Gastroesophageal sphincter (tissue), 4 donors: ENCODE measurements at regions not wholly inside any gene's neighbourhood (a gene's known extent, or its start where the extent isn't known, plus 50 kb on each side); places are given as distances from the start of the nearest gene placed in this dataset.

Experiments used
- ATAC-seq: fragments of 150-250 bp; one replicate; pipeline ENCODE4 v1.9.1; 2016; ENCODE audit warnings: mild to moderate bottlenecking, moderate library complexity
- H3K27ac ChIP-seq, 4 donors: fragments of 200-600 bp; sonication (generic) in 3 of 4; 1 replicate in 3 of 4; 2 replicates in 1 of 4; pipeline ENCODE4 v1.5.1; 2016 to 2019
- H3K27me3 ChIP-seq: fragments of 200-600 bp; sonication (generic); one replicate; pipeline ENCODE4 v1.5.1; 2019
- H3K36me3 ChIP-seq, 2 donors: fragments of 200-600 bp; sonication (generic); one replicate each; pipeline ENCODE4 v1.5.1; 2019; ENCODE audit warnings: control low read depth in 1 of 2
- H3K4me1 ChIP-seq, 3 donors: fragments of 200-600 bp; sonication (generic); 1 replicate in 2 of 3; 2 replicates in 1 of 3; pipeline ENCODE4 v1.5.1; 2016 to 2019; ENCODE audit warnings: control low read depth in 2 of 3
- H3K4me3 ChIP-seq, 2 donors: fragments of 200-600 bp; sonication (generic); one replicate each; pipeline ENCODE4 v1.5.1; 2019; ENCODE audit warnings: mild to moderate bottlenecking in 1 of 2, moderate library complexity in 1 of 2
- H3K9me3 ChIP-seq, 3 donors: fragments of 200-600 bp; sonication (generic); one replicate each; pipeline ENCODE4 v1.5.1; 2017 to 2019; ENCODE audit warnings: control low read depth in 2 of 3
- EP300 ChIP-seq: sonication (generic); formaldehyde crosslinking; IDR thresholded peaks from one replicate; pipeline ENCODE4 v1.6.1; 2017; ENCODE audit warnings: antibody characterized with exemption, mild to moderate bottlenecking
- POLR2A ChIP-seq, 2 donors: fragments of 450-650 bp; IDR thresholded peaks; one replicate each; pipeline ENCODE4 v1.6.1; 2017; ENCODE audit warnings: antibody characterized with exemption in 2 of 2, mild to moderate bottlenecking in 2 of 2, moderate library complexity in 1 of 2
- POLR2AphosphoS5 ChIP-seq: sonication (generic); formaldehyde crosslinking; IDR thresholded peaks from one replicate; pipeline ENCODE4 v1.6.1; 2017; ENCODE audit warnings: antibody characterized with exemption
- WGBS, 2 donors: methylation state at CpG; one replicate each; pipeline ENCODE4 v1.1.5; 2018; ENCODE audit warnings: low coverage in 1 of 2; 5-methylcytosine and 5-hydroxymethylcytosine counted together
- TF ChIP-seq, protein P1 (sequence below), 4 experiments: fragments of 200-600 bp in 2 of 4; fragments of 450-650 bp in 2 of 4; sonication (generic) in 1 of 4; IDR thresholded peaks; one replicate each; pipeline ENCODE4 v1.5.1; 2017 to 2019; ENCODE audit warnings: antibody characterized with exemption in 4 of 4, mild to moderate bottlenecking in 2 of 4, moderate library complexity in 2 of 4

DNA sequence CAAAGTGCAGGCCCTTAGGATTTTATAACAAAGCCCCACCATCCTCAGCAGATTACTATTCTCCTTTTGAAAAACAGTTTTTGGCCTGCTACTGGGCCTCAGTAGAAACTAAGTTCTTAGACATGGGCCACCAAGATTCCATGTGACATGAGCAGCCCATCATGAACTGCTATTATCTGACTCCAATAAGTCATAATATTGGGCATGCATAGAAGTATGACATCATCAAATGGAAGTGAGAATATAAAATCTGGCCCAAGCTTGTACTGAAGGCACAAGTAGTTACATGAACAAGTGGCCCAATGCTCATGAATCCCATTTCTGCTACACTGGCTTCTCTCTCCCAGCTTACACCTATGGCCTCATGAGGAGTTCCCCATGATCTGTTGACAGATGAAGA lies 404.8 kb downstream of the EPHA5 start:
- Histone ChIP-seq H3K4me1 (no peaks in the 10 kb centered on the region), H3K27ac (no peak overlapping the region), H3K27me3 (no peaks in the 10 kb centered on the region), H3K9me3 (no peaks in the 10 kb centered on the region), H3K4me3 (no peak overlapping the region), H3K36me3 (no peaks in the 10 kb centered on the region)
- no peak for ATAC-seq
- TF ChIP-seq EP300 (no peak), POLR2AphosphoS5 (no peak)

DNA sequence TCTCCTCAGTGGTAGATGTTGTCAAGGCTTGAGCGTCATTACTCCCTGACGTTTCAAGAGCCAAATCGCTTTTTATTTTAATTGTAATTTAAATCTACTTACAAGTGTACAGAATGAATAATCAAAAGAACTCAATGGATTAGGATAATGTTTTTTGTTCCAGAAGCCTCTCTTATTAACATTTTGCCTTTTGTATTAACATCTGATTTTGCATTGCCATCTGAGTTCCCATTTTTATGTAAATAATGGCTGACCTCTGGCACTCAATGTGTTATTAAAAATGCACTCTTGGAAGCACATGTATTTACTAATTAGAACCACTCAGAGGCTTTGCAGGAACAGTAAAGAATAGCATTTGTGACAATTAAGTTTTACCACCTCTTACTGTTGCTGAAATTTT lies 411.0 kb downstream of the EPHA5 start:
- no peak for ATAC-seq
- TF ChIP-seq POLR2AphosphoS5 (no peak), POLR2A (IDR thresholded peaks at IDR 0.05) (no peak), EP300 (no peak)
- TF ChIP-seq, protein P1, sequence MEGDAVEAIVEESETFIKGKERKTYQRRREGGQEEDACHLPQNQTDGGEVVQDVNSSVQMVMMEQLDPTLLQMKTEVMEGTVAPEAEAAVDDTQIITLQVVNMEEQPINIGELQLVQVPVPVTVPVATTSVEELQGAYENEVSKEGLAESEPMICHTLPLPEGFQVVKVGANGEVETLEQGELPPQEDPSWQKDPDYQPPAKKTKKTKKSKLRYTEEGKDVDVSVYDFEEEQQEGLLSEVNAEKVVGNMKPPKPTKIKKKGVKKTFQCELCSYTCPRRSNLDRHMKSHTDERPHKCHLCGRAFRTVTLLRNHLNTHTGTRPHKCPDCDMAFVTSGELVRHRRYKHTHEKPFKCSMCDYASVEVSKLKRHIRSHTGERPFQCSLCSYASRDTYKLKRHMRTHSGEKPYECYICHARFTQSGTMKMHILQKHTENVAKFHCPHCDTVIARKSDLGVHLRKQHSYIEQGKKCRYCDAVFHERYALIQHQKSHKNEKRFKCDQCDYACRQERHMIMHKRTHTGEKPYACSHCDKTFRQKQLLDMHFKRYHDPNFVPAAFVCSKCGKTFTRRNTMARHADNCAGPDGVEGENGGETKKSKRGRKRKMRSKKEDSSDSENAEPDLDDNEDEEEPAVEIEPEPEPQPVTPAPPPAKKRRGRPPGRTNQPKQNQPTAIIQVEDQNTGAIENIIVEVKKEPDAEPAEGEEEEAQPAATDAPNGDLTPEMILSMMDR (IDR thresholded peaks at IDR 0.05), result no peak
- no peaks in the 10 kb centered on the region for H3K4me1 ChIP-seq
- no peaks in the 10 kb centered on the region for H3K27me3 ChIP-seq
- H3K9me3 ChIP-seq, result no peaks in the 10 kb centered on the region
- H3K36me3 ChIP-seq, result no peaks in the 10 kb centered on the region
- H3K4me3 ChIP-seq, result no peak overlapping the region
- WGBS, 2 donors, result 52 to 53% methylated on average over 3 of the region's 3 CpGs
- no peak overlapping the region for H3K27ac ChIP-seq

DNA sequence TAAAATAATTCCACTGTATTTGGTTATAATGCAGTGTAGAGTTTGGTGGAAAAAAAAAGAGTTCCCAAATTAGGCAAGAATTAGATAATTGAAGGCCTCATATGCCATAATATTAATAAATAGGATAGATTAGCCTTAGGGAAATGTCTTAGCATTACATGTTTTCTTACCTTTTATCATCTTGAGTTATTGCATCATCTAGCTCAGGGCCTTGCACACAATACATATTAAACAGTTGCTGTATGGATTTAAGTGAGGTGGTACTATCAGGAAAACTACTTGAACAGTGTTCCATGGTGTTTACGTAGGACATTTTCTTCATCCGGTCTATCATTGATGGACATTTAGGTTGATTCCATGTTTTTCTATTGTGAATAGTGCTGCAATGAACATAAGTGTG lies 419.4 kb downstream of the EPHA5 start:
- no peaks in the 10 kb centered on the region for H3K9me3 ChIP-seq
- no peak overlapping the region for H3K4me3 ChIP-seq
- H3K27ac ChIP-seq, result no peak overlapping the region
- no peaks in the 10 kb centered on the region for H3K36me3 ChIP-seq
- TF ChIP-seq, protein P1 (IDR thresholded peaks at IDR 0.05), result no peak
- TF ChIP-seq POLR2AphosphoS5 (no peak), EP300 (no peak)
- 60 to 94% methylated on average over 1 to 2 of the region's 2 CpGs for WGBS, 2 donors
- ATAC-seq, result no peak
- H3K27me3 ChIP-seq, result no peaks in the 10 kb centered on the region
- no peaks in the 10 kb centered on the region for H3K4me1 ChIP-seq

DNA sequence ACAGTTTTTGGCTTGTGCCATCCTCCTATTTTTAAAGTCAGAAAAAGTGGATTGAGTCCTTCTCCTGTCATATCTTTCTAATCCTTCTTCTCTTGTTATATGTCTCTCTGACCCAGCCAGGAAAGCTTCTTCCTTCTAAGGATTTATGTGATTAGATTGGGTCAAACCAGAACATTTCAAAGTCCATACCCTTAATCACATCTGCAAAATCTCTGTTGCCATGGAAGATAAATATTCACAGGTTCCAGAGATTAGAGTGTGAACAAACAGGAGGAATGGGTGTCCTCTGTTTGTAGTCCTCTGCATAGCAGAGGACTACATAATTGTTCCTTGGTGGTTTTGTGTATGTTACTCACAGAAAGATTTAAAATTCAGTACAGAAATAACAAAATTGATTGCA lies 421.2 kb downstream of the EPHA5 start:
- Histone ChIP-seq H3K4me1 (no peaks in the 10 kb centered on the region), H3K36me3 (no peaks in the 10 kb centered on the region), H3K27me3 (no peaks in the 10 kb centered on the region), H3K4me3 (no peak overlapping the region), H3K27ac (no peak overlapping the region), H3K9me3 (no peaks in the 10 kb centered on the region)
- TF ChIP-seq POLR2A (IDR thresholded peaks at IDR 0.05) (no peak), POLR2AphosphoS5 (no peak), EP300 (no peak)
- TF ChIP-seq, protein P1 (IDR thresholded peaks at IDR 0.05), result no peak
- no peak for ATAC-seq

DNA sequence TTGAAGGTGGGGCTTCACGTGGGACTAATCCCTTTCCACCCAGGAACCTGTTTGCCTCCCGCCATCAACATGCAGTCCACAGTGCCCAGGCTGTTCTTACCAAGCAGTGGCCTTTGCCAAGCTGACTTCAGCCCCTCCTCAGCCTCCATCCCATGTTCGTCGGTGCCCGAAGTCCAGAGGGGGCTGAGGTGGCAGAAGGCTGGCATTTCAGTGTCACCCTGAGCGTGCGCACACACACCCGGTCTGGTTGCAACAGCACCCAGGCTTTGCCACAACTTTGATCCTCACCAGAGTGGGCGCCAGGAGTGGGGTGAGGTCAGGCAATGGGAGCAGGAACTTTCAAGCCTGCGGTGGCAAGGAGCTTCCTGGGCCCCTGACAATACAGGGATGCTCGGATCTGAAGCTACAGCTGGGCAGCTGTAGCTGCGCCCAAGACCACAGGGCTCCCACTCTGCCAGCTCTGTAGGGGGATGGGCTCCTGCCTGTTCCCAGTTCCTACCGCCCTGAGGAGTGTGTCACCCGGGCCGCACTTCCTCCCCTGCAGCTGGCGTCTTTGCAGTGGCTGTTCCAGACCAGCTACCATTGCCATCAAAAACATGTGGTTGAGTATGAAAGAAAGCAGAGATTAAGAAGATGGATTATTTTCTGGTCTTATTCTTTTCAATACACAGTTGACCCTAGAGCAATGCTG lies 428.0 kb downstream of the EPHA5 start:
- Histone ChIP-seq H3K36me3 (no peaks in the 10 kb centered on the region), H3K27me3 (no peaks in the 10 kb centered on the region), H3K27ac (no peak overlapping the region), H3K4me1 (peaks cover 0 to 10% (median 0%) of the 10 kb centered on the region in 3 donors), H3K9me3 (no peaks in the 10 kb centered on the region), H3K4me3 (no peak overlapping the region)
- no peak for ATAC-seq
- 91 to 100% methylated on average over 1 to 4 of the region's 16 CpGs for WGBS, 2 donors
- TF ChIP-seq POLR2A (IDR thresholded peaks at IDR 0.05) (no peak), EP300 (no peak), POLR2AphosphoS5 (no peak)
- TF ChIP-seq, protein P1 (IDR thresholded peaks at IDR 0.05), result no peak
